Esophagus muscularis mucosa (tissue), 4 donors: ENCODE measurements at regions not wholly inside any gene's neighbourhood (a gene's known extent, or its start where the extent isn't known, plus 50 kb on each side); places are given as distances from the start of the nearest gene placed in this dataset.

Source experiments
- EP300 ChIP-seq: sonication (generic); formaldehyde crosslinking; IDR thresholded peaks from one replicate; pipeline ENCODE4 v1.6.1; 2017; ENCODE audit warnings: antibody characterized with exemption
- POLR2A ChIP-seq: fragments of 450-650 bp; IDR thresholded peaks from one replicate; pipeline ENCODE4 v1.6.1; 2017; ENCODE audit warnings: antibody characterized with exemption, moderate library complexity, mild to moderate bottlenecking, low read depth
- TF ChIP-seq, protein P1 (sequence below), 3 experiments: fragments of 200-600 bp in 2 of 3; fragments of 450-650 bp in 1 of 3; sonication (generic) in 2 of 3; IDR thresholded peaks; one replicate each; pipeline ENCODE4 v1.5.1; 2017 to 2019; ENCODE audit warnings: antibody characterized with exemption in 3 of 3, mild to moderate bottlenecking in 2 of 3, moderate library complexity in 1 of 3

DNA sequence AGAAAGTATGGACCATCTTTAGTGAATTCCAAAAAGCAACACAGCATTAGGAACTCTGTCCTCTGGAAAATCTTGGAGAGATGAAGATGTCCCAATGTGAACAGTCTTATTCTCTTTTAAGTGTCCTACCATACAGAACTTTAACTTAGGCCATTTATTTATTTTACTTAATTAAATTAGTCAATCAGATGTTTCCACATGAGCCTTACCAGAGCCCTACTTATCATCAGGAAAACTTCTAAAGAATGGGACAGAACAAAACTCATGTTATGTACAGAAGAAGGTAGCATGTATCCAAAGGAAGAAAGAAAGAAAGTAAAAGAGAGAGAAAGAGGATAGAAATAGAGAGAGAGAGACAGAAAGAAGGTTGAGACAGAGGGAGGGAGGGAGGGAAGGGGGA lies 276.4 kb downstream of the ETV1 start:
- TF ChIP-seq, protein P1, sequence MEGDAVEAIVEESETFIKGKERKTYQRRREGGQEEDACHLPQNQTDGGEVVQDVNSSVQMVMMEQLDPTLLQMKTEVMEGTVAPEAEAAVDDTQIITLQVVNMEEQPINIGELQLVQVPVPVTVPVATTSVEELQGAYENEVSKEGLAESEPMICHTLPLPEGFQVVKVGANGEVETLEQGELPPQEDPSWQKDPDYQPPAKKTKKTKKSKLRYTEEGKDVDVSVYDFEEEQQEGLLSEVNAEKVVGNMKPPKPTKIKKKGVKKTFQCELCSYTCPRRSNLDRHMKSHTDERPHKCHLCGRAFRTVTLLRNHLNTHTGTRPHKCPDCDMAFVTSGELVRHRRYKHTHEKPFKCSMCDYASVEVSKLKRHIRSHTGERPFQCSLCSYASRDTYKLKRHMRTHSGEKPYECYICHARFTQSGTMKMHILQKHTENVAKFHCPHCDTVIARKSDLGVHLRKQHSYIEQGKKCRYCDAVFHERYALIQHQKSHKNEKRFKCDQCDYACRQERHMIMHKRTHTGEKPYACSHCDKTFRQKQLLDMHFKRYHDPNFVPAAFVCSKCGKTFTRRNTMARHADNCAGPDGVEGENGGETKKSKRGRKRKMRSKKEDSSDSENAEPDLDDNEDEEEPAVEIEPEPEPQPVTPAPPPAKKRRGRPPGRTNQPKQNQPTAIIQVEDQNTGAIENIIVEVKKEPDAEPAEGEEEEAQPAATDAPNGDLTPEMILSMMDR (IDR thresholded peaks at IDR 0.05) = no peak
- TF ChIP-seq EP300 (no peak), POLR2A (no peak)
